AML-193 (cell line): ENCODE measurements at regions not wholly inside any gene's neighbourhood (a gene's known extent, or its start where the extent isn't known, plus 50 kb on each side); places are given as distances from the start of the nearest gene placed in this dataset.
"Not testable (repeated sequence)": the region's sequence is repeated elsewhere in the genome, so short reads cannot be mapped to it uniquely, and the experiment has no call there.

Experiments used
- DNase-seq, 2 experiments: peaks; one replicate each; lab custom pipeline; 2025; lab: John Stamatoyannopoulos, UW

DNA sequence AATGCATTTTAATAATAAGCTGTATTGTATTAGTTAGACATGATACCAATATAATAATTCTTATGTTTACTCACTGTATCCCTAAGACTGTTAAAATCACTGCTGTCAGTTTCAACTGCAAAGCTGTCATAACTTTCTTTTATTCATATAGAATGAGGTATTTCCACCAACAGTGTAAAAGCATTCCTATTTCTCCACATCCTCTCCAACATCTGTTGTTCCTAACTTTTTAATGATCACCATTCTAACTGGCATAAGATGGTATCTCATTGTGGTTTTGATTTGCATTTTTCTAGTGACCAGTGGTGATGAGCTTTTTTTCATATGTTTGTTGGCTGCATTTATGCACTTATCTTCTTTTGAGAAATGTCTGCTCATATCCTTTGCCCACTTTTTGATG, 177.6 kb upstream of the MME start:
- not testable (repeated sequence) for DNase-seq

DNA sequence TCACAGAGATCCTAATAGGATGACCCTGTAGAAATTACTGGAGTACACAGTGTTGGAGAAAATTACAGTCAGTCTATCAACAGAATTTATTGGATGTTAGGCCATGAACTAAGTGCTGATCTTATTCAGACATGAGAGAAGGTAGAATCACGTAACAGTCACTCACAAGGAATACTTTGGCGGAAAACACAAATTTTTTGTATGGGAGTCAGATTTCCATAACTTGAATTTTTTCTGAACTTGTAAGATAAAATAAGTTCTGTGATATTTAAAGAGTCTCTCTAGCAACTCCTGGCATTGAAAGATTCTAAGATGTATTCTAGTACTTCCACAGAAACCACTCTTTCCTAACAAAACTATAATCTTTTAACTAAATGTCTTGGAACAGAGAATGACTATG, 178.8 kb upstream of the MME start:
- no peak for DNase-seq

- DNase-seq = no peak
Observed at GRCh38 chr3:154900816-154901215, 179.3 kb upstream of the MME start.

DNA sequence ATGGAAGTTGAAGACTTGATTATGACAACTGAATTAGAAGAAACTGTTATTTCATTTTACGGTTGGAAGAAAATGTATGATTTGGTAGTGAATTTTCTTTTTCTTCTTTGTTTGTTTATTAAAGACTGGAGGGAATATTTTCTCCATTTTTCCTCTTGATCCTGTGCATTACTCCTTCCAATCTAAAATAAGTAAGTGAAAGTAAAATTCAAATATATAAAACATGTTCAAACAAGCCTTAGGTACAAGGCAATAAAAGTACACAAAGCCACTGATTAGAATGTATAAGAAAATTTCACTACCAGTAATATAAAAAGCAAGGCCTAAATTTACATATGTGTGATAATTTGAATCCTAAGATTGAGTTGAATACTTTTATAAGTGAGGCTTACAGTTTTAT, 181.2 kb upstream of the MME start:
- DNase-seq = no peak

GRCh38 chr3:154898443-154898842, 181.7 kb upstream of the MME start:
- no peak for DNase-seq

DNA sequence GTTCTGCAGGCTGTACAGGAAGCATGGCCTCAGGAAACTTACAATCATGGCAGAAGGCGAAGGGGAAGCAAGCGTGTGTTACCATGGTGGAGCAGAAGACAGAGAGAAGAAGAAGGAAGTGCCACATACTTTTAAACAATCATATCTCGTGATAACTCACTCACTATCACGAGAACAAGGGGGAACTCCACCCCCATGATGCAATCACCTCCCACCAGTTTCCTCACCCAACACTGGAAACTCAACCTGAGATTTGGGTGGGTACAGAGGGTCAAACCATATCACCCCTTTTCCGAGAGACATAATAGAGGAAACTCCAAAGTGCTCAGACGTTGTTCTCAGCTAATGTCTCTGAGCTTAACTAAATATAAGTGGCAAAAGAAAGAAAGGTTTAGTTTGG, 186.3 kb upstream of the MME start:
- no peak for DNase-seq

DNA sequence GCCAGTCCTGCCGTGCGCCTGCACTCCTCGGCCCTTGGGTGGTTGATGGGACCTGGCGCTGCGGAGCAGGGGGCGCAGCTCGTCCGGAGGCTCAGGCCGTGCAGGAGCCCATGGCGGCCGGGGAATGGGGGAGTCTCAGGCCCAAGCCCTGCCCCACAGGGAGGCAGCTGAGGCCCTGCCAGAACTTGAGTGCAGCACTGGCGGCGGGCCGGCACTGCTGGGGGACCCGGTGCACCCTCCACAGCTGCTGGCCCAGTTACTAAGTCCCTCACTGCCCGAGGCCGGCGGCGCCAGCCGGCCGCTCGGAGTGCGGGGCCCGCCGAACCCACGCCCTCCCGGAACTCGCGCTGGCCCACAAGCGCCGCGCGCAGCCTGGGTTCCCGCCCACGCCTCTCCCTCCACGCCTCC, 190.9 kb upstream of the MME start:
- no peak for DNase-seq

GRCh38 chr3:154887869-154888268, 192.2 kb upstream of the MME start:
- no peak for DNase-seq

DNA sequence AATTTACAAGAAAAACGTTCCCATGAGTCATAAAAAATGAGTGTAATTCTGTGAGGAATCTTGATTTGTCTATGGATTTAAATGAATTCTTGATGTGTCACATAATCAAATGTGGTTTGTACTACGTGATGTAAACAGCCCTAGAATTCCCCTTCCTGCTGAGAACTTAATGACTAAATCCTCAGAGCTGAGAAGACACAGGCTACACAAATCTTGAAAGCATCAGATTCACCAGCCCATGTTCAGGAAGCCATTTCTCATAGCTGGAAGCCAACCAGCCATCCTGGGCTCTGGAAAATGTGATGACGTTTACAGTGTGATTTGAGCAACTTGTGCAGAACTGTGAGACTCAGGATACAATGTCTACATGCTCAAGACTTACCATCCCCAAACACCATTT, 193.7 kb upstream of the MME start:
- no peak for DNase-seq

DNA sequence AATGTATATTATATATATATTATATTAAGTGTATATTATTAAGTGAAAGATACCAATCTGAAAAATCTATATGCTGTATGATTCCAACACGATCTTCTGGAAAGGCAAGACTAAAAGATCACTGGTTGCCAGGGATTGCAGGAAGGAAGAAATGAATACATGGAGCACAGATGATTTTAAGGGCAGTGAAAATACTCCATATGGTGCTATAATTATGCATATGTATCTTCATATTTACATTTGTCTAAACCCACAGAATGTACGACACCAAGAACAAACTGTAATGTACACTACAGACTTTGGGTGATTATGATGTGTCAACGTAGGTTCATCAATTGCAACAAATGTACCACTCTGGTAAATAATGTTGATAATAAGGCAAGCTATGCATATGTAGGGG, 194.7 kb upstream of the MME start:
- no peak for DNase-seq

DNA sequence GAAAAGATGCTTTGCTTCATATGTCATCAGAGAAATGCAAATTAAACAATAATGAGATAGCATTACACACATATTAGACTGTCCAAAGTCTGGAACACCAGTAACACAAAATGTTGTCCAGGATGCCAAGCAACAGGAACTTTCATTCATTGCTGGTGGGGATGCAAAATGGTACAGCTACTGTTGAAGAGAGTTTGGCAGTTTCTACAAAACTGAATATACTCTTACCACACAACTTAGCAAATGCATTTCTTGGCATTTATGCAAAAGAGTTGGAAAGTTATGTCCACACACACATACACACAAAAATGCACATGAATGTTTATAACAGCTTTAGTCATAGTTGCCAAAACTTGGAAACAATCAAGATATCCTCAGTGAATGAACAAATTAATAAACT, 195.2 kb upstream of the MME start:
- DNase-seq = no peak

DNA sequence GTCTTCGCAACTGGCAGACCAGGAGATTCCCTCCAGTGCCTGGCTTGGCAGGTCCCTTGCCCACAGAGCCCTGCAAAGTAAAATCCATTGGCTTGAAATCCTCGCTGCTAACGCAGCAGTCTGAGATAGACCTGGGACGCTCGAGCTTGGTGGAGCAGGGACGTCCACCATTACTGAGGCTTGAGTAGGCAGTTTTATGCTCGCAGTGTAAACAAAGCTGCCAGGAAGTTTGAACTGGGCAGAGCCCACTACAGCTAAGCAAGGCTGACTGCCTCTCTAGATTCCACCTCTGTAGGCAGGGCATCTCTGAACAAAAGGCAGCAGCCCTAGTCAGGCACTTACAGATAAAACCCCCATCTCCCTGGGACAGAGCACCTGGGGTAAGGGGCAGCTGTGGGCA, 205.0 kb upstream of the MME start:
- DNase-seq = no peak

DNA sequence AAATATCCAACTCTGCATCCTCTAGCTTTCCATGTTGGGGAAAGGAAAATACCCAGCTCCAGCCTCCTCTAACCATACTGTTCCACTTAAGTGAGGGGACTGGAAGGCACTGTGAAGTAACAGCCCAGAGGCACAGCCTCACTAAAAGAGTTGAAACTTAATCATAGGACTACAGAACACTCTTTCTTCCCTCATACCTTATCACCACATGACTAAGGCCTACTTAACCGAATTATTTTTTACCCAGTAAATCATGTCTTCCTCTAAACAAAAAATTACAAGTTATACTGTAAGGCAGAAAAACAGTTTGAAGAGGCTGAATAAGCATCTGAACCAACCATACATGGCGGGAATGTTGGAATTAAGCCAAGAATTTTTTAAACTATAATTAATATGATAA, 207.4 kb upstream of the MME start:
- DNase-seq = no peak

- DNase-seq = no peak
Observed at GRCh38 chr3:154872074-154872473, 208.0 kb upstream of the MME start.

DNA sequence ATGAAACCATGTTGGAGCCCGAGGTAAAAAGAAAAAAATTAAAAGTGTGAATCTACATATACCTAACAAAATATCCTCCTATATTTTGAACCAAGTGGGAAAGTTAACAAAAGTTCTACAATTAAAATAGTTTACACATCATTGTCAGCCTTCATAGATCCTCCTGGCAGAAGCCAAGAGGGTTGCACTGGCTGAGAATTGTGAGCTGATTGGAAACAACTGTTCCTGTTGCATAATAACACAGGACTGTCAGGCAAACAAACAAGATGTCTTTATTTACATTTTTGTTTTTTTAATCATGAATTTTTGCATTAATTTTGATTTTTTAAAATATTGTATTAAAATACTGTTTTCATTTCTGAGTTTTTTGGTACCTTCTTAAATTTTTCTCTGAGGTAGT, 215.2 kb upstream of the MME start:
- DNase-seq = no peak

DNA sequence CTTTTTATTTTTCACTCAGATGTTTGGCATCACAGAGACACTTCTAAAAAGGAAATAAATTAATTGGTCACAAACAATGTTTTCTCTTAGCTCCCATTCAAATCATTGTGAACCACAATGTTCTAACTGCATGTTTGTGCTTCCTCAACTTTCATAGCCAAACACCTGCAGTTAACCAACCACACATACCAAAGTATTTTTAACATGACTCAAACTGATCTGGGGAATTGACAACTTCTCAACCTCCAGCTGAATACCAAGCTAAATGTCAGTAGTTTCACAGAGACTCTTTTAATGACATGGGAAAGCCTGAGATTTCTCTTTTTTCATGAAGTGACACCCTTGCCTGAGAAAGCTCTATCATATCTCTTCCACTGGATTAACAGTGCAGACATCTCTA, 217.9 kb upstream of the MME start:
- no peak for DNase-seq

DNA sequence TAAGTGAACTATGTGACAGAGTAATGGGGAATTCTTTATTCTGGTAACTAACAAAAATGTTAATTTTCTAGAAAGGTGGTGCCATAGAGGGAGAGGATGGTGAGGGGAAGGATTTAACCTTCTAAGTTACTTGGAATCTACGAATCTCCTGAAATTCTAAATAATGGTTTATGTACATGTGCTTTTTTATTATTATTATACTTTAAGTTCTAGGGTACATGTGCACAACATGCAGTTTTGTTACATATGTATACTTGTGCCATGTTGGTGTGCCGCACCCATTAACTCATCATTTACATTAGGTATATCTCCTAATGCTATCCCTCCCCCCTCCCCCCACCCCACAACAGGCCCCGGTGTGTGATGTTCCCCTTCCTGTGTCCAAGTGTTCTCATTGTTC, 227.1 kb upstream of the MME start:
- not testable (repeated sequence) for DNase-seq

GRCh38 chr3:154852515-154852914, 227.6 kb upstream of the MME start:
- no peak for DNase-seq

DNA sequence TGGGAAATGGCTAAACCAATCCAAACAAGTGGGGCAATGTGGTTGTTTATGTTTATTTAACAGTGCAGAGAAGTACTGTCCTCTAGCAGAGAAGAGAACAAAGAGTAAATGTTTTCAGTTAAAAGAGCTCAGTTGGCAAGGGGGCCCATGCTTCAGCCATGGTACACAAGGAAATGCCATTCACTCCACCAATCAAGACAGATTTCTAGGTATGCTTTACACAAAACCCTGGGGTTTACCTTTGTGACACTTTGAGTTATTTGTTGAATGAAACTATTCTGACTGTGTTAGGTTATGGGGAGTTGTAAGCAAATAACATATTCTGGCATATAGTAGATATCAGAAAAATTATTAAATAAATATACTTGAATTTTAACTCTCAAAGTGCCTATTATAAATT, 228.5 kb upstream of the MME start:
- DNase-seq = no peak

- no peak for DNase-seq
Observed at GRCh38 chr3:154850921-154851320, 229.2 kb upstream of the MME start.

GRCh38 chr3:154849408-154849807, 230.7 kb upstream of the MME start:
- DNase-seq = no peak

DNA sequence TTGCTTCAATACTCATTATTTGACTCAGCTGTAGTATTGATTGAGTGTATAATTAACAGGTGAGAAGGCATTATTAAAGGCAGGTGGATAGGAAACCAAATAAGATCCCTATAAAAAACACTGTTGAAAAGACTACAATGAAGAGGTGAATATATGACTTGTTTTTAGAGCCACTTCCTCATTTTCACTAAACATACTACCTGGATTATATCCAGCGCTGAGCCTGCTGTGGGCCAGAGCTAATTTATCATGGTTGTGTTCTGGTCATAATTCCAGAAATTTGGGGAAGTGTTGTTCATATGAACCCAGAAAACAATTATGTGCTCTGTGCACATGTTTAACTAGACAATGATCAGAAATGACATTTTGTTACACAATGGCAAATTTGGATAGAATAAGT, 235.3 kb upstream of the MME start:
- DNase-seq = no peak

DNA sequence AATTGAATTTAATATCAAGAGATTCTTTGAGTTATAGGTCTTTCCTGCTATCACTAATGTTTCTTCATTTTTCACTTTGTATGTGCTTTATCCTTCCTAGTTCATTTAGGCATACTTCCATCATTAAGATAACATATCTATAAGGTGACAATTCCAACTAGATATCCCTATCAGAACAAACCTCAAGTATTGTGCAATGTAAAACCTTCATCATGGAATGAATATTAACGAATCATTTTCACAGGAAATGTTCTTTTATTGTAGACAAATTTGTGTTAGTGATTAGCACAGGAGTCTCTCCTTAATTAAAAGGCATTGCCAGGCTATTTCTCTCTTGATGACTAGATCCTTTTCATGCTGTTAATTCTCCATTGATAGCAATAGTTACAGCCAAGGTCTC, 236.5 kb upstream of the MME start:
- no peak for DNase-seq

DNA sequence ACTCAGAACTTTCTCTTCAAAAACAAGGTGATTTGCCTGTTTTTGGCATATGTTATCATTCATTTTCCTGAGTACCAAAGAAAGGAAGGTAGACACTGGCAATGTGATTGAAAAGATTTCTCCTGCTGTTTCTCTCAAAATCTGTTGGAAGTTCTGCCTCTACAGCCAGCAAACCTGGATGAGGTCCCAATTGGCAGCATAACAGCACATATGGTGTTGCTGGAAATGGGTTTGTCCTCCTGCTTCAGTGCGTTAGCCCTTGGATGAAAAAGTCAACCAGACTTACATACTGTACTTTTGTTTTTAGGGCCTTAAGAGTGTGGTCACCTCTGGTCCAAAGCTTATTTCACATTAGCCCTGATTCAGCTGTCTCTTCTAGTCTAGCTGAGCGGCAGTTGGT, 237.6 kb upstream of the MME start:
- no peak for DNase-seq

GRCh38 chr3:154835639-154836038, 244.5 kb upstream of the MME start:
- no peak for DNase-seq
